ENCODE measurements at regions not wholly inside any gene's neighbourhood (a gene's known extent, or its start where the extent isn't known, plus 50 kb on each side); places are given as distances from the start of the nearest gene placed in this dataset.
A peak's percentile ranks its signal among the peaks of the same experiment; 100 is the strongest.
"Not testable (repeated sequence)": the region's sequence is repeated elsewhere in the genome, so short reads cannot be mapped to it uniquely, and the experiment has no call there.

GRCh38 chr11:106152013-106152412 lies 74.6 kb downstream of the AASDHPPT start:
- no peak for DNase-seq
- intact Hi-C loops (cut with DNase I) = loop anchor here (10.0 kb wide), 1 partner anchor 883 kb away; no protein-coding TSS in a partner anchor

DNA sequence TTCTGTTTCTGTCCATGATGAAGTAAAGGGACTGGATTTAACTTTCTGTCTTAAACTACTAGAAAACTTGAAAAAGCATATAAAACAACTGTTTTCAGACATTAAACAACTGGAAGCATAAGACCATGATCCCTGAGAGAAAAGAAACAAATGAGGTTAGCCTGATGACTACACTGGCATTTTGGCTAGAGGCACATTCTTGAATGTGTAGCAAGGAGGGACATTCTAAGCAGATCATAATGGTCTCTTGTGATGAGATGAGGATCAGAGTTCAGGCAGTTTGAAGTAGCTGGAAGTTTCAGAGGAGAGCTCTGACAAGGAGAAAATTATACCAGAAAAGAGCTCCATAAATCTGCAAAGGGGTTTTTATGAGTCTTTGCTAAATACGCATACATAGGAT lies 75.4 kb downstream of the AASDHPPT start:
- intact Hi-C loops (cut with DNase I) = loop anchor here (10.0 kb wide), 1 partner anchor 882 kb away; no protein-coding TSS in a partner anchor

GRCh38 chr11:106156290-106156937 lies 79.0 kb downstream of the AASDHPPT start:
- intact Hi-C loops (cut with DNase I) = loop anchor here (10.0 kb wide), 1 partner anchor 878 kb away; no protein-coding TSS in a partner anchor
- DNase-seq = peak in 2 of 10 donors; percentile 8 to 13

More for the DNA sequence above, 75.4 kb downstream of the AASDHPPT start:
- DNase-seq = no peak

DNA sequence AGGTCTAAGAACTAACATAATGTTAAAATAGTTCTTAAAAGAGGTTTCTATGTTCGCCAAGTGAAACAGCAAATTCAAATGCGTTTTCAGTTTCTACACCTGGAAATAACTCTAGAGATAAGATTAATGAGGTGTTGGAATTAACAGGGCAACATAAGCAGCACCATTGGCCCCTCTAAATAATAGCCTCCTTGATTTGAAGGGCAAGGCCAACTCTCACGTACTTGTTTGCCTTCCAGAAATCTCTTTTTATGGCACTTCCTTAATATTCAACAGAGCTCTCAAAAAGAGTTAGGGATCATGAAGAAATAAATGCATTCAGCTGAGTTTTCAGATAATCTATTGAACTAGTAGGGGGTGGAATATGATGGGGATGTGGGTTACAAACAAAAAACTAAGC lies 80.9 kb downstream of the AASDHPPT start:
- no peak for DNase-seq
- intact Hi-C loops (cut with DNase I) = loop anchor here (10.0 kb wide), 1 partner anchor 876 kb away; no protein-coding TSS in a partner anchor

DNA sequence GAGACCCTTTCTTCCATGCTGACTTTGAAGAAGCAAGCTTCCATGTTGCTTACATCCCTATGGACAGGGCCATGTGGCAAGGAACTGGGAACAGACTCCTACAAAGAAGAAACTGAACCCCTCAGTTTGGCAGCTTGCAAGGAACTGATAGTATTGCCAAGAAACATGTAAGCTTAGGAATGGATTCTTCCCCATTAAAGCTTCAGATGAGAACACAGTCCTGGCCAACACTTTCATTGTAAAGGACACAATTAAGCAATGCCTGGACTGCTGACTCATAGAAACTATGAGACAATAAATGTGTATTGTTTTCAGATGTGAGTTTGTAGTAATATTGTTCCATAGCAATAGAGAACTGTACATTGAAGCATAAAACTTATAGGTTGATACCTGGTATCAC lies 82.4 kb downstream of the AASDHPPT start:
- intact Hi-C loops (cut with DNase I) = loop anchor here (10.0 kb wide), 1 partner anchor 875 kb away; no protein-coding TSS in a partner anchor
- DNase-seq = no peak

- no peak for DNase-seq
- intact Hi-C loops (cut with DNase I) = no loop called here
These were observed 83.0 kb downstream of the AASDHPPT start for GRCh38 chr11:106160494-106160893.

- DNase-seq = no peak
- intact Hi-C loops (cut with DNase I) = no loop called here
These were observed 84.5 kb downstream of the AASDHPPT start for GRCh38 chr11:106161775-106162634.

DNA sequence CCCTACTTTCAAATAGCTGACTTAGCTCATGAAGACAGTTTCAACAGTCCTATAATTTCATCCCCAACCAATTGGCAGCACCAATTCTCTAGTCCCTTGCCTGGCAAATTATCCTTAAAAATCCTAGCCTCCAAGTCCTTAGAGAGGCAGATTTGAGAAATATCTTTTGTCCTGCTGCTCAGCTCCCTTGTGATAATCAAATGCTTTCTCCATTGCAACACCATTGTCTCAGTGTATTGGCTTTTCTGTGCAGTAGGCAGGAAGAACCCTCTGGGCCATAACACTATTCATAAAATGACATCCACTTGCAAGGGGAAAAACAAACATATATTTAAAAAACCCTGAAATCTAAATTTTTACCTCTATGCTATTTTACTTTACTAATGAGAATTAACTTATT lies 89.6 kb downstream of the AASDHPPT start:
- intact Hi-C loops (cut with DNase I) = no loop called here
- DNase-seq = no peak

GRCh38 chr11:106172386-106172991 lies 95.0 kb downstream of the AASDHPPT start:
- no peak for DNase-seq
- intact Hi-C loops (cut with DNase I) = no loop called here

GRCh38 chr11:106173291-106173690 lies 95.8 kb downstream of the AASDHPPT start:
- no peak for DNase-seq
- intact Hi-C loops (cut with DNase I) = no loop called here

GRCh38 chr11:106174003-106174402 lies 96.5 kb downstream of the AASDHPPT start:
- DNase-seq; intact Hi-C loops (cut with DNase I): not testable (repeated sequence)

GRCh38 chr11:106176817-106177216 lies 99.4 kb downstream of the AASDHPPT start:
- intact Hi-C loops (cut with DNase I) = no loop called here
- DNase-seq = no peak

- no peak for DNase-seq
- intact Hi-C loops (cut with DNase I) = no loop called here
These were observed 99.8 kb downstream of the AASDHPPT start for GRCh38 chr11:106177311-106177710.

- DNase-seq = no peak
- intact Hi-C loops (cut with DNase I) = no loop called here
These were observed 100.9 kb downstream of the AASDHPPT start for GRCh38 chr11:106178361-106178760.

GRCh38 chr11:106179048-106179447 lies 101.6 kb downstream of the AASDHPPT start:
- no peak for DNase-seq

DNA sequence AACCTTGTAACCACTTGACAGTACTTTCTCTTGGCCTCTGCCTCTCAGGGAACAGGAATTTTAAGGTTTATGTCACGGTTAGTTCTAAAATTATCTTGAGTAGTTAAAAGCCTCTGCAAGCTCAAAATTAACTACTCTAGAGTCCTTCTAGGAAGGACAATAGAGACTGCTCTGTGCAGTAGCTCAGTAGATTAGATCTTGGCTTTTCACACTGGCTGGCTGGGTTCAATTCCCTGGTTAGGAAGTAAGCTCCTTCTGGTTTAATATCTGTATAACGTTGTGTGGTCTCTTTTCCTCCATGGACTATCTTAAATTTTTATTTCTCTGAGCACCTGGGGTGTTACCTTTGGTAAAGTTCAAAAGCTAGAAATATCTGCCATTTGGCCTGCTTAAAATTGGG lies 109.2 kb downstream of the AASDHPPT start:
- no peak for DNase-seq
- intact Hi-C loops (cut with DNase I) = no loop called here

More at GRCh38 chr11:106179048-106179447, 101.6 kb downstream of the AASDHPPT start:
- intact Hi-C loops (cut with DNase I) = no loop called here

DNA sequence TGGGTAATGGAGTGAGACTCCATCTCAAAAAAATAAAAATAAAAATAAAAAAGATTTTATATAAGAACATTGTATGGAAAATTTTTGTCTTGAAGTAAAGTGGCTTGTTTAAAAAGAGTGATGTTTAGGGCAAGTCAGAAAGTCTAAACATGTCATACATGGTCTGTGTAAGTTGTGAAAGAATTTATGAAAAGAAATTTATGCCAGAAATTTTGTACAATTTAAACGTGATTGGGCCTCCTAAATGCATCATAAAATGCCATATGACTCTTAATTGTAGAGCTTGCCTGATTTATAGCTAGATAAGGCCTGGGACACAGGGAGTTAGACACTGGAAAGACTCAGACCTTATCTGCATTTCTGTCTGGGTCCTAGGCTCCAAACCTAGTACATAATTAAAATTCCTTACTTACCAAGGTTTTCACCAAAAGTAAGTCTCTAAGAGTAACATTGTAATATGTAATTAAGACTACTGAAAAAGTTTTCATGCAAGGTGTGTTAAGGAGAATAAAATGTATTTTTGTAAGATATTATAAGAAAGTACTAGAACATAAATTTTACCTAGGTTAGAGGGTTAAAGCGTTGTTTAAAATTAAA lies 110.5 kb downstream of the AASDHPPT start:
- intact Hi-C loops (cut with DNase I) = no loop called here
- no peak for DNase-seq

GRCh38 chr11:106193956-106194355 lies 116.5 kb downstream of the AASDHPPT start:
- intact Hi-C loops (cut with DNase I) = no loop called here
- no peak for DNase-seq

- intact Hi-C loops (cut with DNase I) = no loop called here
- no peak for DNase-seq
These were observed 120.0 kb downstream of the AASDHPPT start for GRCh38 chr11:106197438-106197837.

DNA sequence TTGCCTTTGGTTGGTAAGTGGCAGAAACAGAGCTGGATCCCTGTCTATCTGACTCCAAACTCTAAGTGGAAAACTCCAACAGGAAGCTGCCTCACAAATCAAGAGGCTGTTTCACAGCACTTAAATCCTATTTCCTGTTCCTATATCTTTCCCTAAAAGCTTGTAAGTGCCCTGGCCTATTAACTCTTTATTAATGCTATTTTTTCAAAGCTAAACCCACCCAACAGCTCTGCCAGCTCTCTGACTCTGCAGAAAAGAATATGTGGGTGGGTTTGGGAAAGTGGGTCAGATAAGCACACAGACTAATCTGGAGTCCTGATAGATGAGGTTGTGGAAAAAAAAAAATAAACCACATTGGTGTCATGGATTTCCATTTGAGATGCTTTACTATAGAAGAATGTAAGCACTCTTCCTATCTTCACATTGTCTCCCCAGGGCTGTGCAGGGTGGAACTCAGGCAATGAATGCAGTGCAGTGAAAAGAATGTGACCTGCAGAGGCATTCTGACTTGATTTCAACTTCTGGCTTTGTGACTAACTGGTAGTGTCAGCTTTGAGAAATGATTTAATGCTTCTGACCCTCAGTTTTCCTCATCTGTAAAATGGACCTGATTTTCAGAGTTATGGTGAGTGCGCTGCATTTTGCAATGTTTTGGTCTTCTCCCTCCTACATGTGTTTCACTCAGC lies 125.6 kb downstream of the AASDHPPT start:
- DNase-seq = no peak
- intact Hi-C loops (cut with DNase I) = no loop called here
